CD4-positive, alpha-beta T cell treated with Interleukin-21 for 1 hour (primary cell): ENCODE measurements at regions not wholly inside any gene's neighbourhood (a gene's known extent, or its start where the extent isn't known, plus 50 kb on each side); places are given as distances from the start of the nearest gene placed in this dataset.
A peak's percentile ranks its signal among the peaks of the same experiment; 100 is the strongest.

Experiments used
- DNase-seq: peaks from one replicate; pipeline ENCODE4 v3.0.0-alpha.2; 2020

DNA sequence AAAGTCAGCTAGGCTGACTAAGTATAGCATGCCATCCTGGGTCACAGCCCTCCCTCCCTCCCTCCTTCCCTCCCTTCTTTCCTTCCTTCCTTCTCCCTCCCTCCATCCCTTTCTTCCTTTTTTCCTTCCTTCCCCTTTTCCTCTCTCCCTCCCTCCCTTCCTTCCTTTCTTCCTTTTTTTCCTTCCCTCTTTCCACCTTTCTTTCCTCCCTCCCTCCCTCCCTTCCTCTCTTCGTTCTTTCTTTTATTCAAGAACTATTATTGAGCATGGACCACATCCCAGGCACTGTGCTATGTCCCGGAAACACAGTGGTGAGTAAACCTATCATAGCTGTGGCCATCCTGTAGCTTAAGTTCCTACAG, 106.2 kb upstream of the BACH2 start:
- no peak for DNase-seq

- peak; percentile 55 for DNase-seq
Measured at GRCh38 chr6:90401933-90402830, 105.5 kb upstream of the BACH2 start.

DNA sequence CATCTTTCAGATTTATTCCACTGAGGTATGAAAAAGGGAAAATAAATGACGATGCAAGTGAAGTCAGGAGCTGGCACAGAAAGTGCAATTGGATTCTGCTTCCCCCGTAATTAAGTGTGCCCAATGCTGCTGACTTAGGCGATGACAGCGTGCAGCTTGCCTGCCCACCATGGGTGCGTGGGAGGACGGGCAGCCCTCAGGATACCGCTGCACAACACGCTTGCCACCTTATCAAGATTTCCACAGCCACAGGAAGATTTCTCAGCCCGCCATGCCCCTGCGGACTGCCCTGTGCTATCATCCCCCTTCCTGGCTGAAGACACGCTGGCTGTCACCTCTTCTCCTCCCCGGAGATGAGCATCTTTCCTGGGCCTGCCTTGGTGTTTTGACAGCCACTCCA, 103.3 kb upstream of the BACH2 start:
- no peak for DNase-seq

DNA sequence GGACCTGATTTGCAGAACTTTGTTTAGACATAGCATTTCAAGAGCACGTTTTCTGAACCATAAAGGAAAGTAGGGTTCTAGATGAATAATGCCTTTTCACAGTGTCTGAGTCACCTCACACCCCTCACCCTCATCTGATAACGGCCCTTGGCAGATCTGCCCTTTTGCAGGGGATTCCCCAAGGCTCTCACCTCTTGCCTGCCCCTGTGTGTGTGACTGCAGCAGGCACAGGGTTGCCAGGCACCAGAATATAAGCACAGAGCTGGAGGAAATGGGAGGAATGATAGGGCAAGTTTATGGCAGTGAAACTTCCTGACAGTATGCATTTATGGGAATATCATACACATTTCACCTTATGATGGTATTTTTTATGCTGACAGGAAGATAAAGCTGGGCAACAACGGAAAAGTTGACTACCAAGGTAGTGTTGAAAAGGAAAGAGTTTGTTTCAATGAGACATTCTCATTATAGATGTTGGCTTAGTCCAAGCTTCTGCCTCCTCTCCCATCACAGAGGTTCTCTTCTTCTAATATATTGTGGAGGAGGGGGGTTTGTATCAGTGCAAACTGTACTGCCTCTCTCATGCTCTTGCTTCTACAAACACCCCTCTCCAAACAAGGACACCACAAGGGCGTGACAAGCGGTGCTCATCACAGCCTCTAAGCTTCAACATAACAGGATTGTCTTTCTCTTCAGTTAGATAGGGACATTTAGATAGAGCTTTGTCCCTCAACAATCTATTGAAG, 101.5 kb upstream of the BACH2 start:
- DNase-seq = peak; percentile 88

DNA sequence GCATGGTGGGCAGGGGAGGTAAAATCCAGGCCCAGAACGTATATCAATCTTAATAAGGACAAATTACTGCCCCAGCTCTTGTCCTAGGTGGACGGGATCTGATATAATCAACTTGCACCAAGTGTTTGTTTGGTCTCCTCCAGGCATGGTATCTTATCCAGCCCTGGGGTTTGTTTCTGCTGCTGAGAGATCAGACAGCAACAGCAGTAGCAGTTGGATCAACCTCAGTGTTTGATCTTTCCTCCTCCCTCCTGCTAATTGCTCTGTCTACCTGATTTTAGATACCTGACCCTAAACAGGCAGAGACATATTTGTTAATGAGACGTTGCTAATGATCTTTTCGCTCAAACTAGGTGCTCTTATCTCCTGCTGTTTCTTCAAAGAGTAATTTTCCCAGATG, 100.4 kb upstream of the BACH2 start:
- no peak for DNase-seq

DNA sequence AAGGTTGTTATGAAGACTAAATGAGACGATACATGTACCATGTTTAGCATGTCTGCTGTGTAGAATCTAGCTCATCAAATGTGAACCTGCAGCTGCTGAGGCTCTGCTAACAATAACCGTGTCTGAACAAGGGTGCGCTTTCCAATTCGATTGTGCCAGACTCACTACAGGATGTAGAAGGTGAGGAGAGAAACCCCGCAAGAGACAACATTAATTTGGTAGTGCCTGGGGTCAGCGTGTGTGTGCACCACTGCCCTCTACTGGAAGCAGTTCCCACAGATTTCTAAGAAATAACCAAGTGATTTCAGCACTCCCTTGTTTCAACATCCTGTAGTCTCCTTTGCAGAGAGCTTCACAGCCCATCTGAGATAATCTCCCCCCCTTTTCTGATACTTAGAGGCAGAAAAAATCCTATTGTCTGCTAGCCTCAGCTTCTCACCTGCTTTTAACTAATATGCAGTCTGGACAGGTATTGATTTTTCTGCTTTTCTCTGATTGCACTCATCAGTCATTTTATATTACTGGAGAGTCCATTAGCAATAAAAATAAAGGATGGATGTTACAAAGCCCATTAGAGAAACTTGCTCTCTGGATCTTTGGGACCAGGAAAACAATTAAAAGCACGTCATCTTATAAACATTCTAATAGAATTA, 96.7 kb upstream of the BACH2 start:
- DNase-seq = peak; percentile 79

DNA sequence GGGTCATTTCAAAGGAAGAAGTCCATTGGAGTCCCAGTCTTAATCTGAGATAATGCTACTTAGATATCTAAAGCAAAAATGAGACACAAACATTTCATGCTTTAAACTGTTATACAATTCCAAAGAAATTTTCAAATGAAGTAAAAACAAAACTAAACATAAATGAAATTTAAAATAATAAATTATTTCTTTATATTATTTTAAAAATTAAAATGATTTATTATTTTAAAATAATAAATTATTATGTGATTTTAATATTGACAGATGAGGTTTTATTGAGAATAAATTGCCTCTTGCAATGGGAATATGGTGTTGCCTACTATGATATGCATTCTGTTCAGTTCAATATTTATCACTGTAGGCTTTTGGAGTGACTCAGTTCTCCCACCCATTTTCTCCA, 93.7 kb upstream of the BACH2 start:
- no peak for DNase-seq

- no peak for DNase-seq
Measured at GRCh38 chr6:90388395-90388794, 91.8 kb upstream of the BACH2 start.

DNA sequence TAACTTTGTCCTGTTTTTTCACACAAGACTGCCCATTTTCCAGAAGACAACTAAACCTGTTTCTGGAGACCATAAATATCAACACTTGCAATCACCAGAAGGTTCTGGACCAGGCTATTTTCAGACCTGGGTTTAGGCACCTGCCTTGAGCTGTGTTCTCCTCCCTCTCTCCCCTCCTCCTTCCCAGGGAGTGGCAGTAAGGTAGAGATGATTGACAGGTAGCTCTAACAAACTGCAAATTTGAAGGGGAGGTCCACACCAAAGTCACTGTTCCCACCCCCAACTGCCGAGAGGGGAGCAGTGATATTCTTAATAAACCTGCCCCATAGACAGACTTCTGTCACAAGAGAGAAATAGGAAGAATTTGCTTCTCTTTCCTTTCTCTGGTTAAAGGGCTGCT, 91.2 kb upstream of the BACH2 start:
- no peak for DNase-seq

GRCh38 chr6:90387383-90387775, 90.7 kb upstream of the BACH2 start:
- DNase-seq = no peak

- no peak for DNase-seq
Measured at GRCh38 chr6:90386399-90387382, 90.0 kb upstream of the BACH2 start.

DNA sequence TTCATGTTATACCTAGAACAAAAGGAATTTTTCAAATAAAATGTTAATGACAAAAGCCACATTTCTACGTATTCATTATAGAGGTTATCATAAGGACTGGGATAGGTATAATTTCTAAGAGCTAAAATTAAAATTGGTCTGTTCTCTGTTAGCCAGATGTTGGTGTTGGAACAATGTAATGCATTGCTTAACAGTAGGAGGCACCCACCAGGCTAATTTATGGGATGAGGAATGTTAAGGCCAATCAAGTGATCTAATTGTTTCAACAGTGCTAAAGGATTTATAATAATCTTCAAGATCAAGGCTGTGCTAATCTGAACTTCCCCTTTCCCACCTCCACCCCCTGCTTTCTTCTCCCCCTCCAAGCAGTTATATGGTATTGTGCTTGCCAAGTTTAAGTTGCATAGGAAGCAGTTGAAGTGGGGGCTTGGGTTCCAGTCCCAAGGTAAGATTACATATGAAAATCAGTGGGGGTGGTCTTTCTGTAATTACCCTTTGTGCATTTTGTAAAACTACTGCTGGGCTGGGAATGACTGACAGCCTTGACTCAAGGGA, 89.2 kb upstream of the BACH2 start:
- DNase-seq = no peak

- no peak for DNase-seq
Measured at GRCh38 chr6:90384720-90385119, 88.1 kb upstream of the BACH2 start.

DNA sequence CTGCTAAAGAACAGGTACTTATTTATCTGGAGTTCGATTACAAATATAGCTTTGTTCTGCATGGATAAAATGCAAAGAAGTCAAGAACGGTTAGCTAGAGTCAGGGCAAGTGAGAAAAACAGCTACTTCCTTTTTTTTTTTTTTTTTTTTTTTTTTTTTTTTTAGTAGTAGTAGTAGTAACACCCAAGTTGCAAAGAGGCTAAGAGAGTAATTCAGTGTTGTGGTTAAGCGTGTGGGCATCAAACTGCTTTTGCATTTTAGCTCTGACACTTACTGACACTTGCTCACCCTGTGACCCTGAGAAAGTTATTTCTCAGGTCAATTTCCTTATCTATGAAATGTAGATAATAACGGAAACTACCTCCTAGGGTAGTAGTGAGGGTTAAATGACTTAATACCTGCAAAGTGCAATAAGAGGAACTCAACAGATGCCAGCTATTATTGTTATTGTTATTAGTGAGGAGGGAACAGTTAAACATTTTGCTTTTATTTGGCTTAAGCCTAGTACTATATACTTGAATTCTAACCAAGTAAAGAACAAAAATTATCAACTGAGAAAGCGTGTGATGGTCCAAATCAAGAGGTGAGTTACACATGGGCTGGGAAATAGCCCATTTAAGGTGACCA, 86.7 kb upstream of the BACH2 start:
- DNase-seq = peak; percentile 30

DNA sequence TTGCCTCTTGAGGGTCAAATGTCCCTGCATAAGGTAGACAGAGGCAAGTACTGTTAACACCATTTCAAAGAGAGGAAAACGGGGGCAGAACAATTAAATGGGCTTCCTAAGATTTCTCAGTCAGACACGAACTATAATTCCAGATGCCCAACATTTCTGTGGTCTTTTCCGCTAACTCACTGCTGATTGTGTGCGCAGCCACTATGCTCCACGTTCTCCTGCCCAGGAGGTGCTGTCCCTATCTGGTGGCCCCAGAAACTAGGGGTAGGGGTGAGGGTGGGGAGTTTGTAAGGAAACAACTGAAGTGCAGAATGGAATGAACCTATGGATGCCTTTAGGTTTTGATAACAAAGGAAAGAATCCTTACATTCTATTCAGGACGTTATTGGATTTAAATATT, 86.1 kb upstream of the BACH2 start:
- no peak for DNase-seq

GRCh38 chr6:90375681-90376439, 79.2 kb upstream of the BACH2 start:
- no peak for DNase-seq

GRCh38 chr6:90374201-90374600, 77.6 kb upstream of the BACH2 start:
- no peak for DNase-seq

DNA sequence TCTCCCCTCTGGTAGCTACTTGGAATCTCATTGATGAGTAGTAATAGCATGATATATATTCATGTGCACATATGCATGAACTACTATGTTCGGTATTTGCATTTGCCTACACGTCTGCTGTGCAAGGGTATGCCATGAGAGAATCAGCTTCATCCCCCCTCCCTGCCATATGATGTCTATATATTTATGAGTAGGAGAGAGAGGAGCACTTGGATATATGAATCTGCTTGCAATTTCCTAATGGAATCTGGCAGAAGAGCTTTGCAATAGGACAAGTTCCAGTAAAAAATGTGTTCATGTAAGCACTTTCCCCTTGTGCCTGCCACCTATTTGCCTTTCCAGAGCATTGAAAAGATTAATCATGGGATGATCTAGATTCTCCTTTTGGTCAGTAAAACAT, 76.2 kb upstream of the BACH2 start:
- no peak for DNase-seq

- DNase-seq = no peak
Measured at GRCh38 chr6:90372450-90372849, 75.8 kb upstream of the BACH2 start.

GRCh38 chr6:90370493-90370959, 73.9 kb upstream of the BACH2 start:
- DNase-seq = no peak

- no peak for DNase-seq
Measured at GRCh38 chr6:90369651-90370050, 73.0 kb upstream of the BACH2 start.
